Myocyte (in vitro differentiated cells): ENCODE measurements at regions not wholly inside any gene's neighbourhood (a gene's known extent, or its start where the extent isn't known, plus 50 kb on each side); places are given as distances from the start of the nearest gene placed in this dataset.
"Not testable (repeated sequence)": the region's sequence is repeated elsewhere in the genome, so short reads cannot be mapped to it uniquely, and the experiment has no call there.

Source experiments
- DNase-seq: peaks from one replicate; pipeline ENCODE4 v3.0.0-alpha.2; 2012; ENCODE audit warnings: low read depth

DNA sequence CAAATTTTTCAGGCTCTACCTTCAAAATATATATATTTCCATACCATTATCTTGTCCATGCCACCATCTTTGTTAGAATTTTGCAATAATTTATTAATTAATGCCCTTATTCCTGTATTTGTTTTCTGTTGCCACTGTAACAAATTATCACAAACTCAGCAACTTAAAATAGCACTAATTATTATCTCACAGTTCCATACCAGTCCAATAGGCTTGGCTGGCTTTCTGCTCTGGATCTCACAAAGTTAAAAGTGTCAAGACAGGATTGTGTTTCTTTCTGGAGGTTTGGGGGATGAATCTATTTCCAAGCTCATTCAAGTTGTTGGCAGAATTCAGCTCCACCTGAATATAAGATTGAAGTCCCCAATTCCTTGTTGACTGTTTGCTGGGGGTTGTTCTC is 58.6 kb upstream of the SLC38A4 start:
- DNase-seq, result no peak

DNA sequence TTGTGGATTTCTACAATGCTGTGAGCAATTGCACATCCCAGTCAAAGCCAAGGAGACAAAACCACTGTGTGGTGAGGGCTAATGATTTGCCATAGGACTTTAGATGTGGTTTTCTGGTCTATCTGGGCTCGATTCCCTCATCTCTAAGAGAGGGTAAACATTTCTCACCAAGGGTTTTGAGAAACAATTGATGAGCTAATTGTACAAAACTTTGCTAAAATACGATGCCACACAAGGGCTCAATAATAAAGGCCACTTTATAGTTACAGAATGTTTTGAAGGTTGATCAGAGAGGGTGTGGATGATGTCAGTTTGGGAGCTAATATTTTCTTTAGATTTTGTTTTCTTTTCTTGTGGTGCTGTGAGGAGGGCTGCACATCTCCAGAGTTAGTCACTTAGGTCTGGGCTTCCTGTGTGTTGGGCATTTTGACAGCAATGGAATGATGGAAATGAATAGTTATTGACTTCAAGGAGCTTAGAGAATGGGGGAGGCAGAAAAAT is 60.8 kb upstream of the SLC38A4 start:
- DNase-seq, result peak; percentile 77

DNA sequence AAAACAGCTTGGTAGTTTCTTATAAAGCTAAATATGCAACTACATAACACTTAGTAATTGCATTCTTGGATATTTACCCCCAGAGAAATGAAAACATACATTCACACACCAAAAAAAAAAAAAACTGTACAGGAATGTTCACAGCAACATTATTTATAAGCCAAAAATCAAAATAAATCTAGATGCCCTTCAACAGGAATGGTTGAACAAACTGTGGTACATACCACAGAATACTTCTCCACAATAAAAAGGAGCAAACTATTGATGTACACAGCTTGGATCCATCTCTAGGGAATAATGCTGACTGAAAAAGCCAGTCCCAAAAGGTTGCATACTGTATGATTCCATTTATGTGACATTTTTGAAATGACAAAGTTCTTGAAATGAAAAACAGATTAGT is 62.1 kb upstream of the SLC38A4 start:
- DNase-seq, result no peak

DNA sequence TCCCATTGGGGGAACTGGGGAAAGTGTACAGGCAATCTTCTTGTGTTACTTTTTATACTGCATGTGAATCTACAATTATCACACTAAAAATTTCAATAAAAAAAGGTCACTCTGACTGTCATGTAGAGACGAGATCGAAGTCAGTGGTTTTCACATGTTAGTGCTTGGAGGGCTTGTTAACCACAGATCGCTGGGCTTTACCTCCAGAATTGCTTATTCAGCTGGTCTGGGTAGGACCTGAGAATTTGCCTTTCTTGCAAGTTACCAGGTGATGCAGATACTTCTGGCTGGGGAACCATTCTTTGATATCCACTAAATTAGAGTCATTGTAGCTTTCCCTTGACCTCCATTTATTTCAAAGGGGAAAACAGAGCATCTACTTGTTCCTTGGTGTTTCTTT is 62.8 kb upstream of the SLC38A4 start:
- no peak for DNase-seq

GRCh38 chr12:46891306-46891705 is 65.5 kb upstream of the SLC38A4 start:
- peak; percentile 61 for DNase-seq

- DNase-seq, result no peak
Observed at GRCh38 chr12:46892034-46892705, 66.4 kb upstream of the SLC38A4 start.

- DNase-seq, result peak; percentile 41
Observed at GRCh38 chr12:46892887-46893286, 67.1 kb upstream of the SLC38A4 start.

- DNase-seq, result no peak
Observed at GRCh38 chr12:46893434-46893833, 67.6 kb upstream of the SLC38A4 start.

DNA sequence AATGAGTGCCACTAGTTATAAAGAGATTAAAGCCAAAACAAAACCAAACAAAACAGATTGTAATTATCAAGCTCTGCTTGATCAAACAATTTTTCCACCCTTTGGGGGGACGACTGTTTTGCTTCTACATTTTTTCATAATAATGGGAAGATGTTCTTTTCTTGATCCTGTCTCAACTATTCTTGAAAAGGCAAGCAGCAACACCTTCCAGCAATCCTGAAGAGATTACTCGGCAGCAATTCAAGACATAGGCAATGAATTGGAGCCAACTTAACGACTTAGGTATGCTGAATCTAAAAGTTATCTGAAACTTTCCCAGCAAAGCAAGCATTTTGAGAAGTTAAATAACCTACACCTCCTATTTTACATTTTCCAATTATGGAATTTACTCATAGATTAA is 69.9 kb upstream of the SLC38A4 start:
- DNase-seq, result no peak

GRCh38 chr12:46896680-46897079 is 70.9 kb upstream of the SLC38A4 start:
- DNase-seq, result no peak

- no peak for DNase-seq
Observed at GRCh38 chr12:46898152-46898931, 72.5 kb upstream of the SLC38A4 start.

DNA sequence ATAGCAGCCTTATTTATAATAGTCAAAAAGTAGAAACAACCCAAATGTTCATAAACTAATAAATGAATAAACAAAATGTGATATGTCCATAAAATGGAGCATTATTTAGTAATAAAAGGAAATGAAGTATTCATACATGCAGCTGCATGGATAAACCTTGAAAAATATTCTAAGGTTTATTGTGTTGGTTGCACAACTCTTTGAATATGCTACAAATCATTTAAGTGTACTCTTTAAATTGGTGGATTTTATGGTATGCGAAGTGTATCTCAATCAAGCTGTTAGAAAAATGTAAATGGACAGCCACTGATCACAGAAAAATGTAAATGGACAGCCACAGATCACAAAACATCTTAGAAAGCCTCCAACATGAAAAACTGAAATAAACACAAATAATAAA is 73.2 kb upstream of the SLC38A4 start:
- DNase-seq, result no peak

- no peak for DNase-seq
Observed at GRCh38 chr12:46900734-46901463, 75.1 kb upstream of the SLC38A4 start.

DNA sequence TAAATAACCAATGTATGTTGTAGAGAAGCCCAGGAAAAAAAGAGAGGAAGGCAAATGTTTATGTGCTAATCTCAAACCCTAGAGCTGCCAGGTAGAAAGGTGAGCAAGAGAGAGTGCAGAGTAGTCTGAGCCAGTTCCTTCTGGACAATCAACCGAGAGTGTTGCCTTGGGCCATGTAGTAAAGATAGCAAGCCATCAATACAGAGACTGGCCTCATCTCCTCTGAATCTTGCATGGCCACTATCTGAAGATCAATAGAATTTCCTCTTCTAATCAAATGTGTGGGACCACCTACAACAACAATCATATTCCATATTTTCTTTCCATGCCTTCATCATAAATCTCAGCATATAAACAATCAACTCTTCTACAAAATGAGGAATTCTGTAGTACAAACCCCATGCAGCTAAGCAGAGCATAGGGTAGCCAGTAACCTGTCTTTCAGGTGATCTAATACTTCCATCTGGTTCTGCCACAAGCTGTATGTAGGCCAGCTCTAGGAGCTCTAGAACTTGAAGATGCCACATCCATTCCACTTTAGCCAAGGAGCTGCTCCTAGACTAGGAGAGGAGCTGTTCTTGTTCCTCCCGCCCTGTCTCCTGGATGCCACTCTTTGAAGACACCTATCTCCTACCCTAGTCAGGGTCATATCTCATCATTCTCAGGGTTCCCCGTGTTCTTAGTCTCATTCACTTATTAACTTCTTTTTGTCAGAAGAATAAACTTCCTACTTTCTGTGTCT is 75.8 kb upstream of the SLC38A4 start:
- DNase-seq, result no peak

- DNase-seq, result no peak
Observed at GRCh38 chr12:46903058-46903457, 77.3 kb upstream of the SLC38A4 start.

GRCh38 chr12:46904406-46905238 is 78.8 kb upstream of the SLC38A4 start:
- no peak for DNase-seq

DNA sequence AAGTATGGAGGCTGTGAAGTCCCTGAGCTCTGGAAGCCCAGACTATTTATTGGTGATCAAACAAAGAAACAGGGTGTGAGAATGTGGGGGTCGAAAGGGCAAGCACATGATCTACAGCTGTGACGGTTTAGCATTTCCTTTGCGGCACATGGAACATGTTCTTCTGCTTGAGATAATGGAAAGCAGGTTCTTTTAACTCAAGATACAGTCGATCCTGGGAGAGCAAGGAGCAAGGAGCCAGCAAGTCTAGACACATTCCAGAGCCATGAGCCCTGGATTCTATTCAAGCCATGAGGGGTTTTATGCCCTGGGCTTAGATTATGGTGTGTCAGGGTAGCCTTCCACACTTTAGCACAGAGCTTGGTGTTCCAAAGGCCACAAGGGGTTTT is 79.4 kb upstream of the SLC38A4 start:
- DNase-seq, result not testable (repeated sequence)

DNA sequence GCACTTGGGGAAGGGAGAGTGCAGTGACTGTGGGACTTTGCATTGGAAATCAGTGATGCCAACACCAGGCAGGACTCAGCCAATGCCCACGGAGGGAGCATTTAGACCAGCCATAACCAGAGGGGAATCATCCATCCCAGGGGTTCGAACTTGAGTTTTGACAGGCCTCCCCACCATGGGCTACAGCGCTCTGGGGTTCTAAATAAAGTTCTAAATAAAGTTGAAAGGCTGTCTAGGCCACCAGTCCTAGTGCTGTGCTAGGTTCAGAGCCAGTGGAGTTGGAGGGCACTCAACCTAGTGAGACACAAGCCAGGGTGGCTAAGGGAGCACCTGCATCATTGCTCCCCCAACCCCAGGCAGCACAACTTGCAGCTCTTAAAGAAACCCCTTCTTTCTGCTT is 82.0 kb upstream of the SLC38A4 start:
- no peak for DNase-seq

DNA sequence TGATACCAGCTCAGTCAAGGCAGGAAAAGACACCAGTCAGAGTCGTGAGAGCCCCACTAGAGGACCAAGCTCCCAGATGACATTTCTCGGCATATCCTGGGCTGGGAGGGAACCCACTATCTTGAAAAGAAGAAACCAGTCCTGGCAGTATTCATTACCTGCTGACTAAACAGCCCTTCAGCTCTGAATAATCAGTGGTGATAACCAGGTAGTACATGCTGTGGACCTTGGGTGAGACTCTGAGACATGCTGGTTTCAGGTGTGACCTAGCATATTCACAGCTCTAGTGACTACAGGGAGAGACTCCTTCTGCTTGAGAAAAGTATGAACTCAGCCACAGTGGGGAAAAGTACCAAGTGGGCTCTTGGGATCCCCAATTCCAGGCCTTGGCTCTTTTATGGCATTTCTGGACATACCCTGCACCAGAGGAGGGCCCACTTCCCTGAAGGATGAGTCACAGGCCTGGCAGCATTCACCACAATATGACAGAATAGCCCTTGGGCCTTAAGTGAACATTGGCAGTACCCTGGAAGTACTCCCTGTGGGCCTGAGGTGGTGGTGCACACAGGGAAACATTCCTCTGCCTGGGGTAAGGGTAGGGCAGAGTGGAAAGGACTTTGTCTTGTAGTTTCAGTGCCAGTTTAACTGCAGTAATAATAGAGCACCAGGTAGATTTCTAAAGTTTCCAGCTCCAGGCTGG is 82.6 kb upstream of the SLC38A4 start:
- DNase-seq, result peak; percentile 57
